IMR-90 (cell line): ENCODE measurements at regions not wholly inside any gene's neighbourhood (a gene's known extent, or its start where the extent isn't known, plus 50 kb on each side); places are given as distances from the start of the nearest gene placed in this dataset.
A peak's percentile ranks its signal among the peaks of the same experiment; 100 is the strongest.

Experiments used
- ATAC-seq: fragments of 200-7000 bp; cut with Tn5 transposase; 2 replicates; pipeline ENCODE4 v1.9.1; 2020; ENCODE audit warnings: low read depth, mild to moderate bottlenecking, moderate library complexity
- BruUV-seq: library from RNA; stranded (reverse); fragments of 400-500 nt; replicated peaks from 2 replicates; lab custom pipeline; 2021; lab: Mats Ljungman, UMichigan
- CTCF ChIA-PET: fragments of 300-600 bp; formaldehyde crosslinking; extraction: SDS; loops from one replicate; lab custom pipeline; 2021; ENCODE audit warnings: antibody characterized with exemption; lab: Yijun Ruan, JAX
- POLR2A ChIA-PET: fragments of 300-600 bp; sonication (Branson Sonifier 250); formaldehyde crosslinking; loops from one replicate; lab custom pipeline; 2022; ENCODE audit warnings: antibody characterized with exemption; ENCODE audit not compliant: unreplicated experiment; lab: Charles Lee
- DNase-seq: peaks from one replicate; pipeline ENCODE4 v3.0.0; 2013
- H2AFZ ChIP-seq: replicated peaks from 2 replicates; pipeline ENCODE3; 2013; ENCODE audit warnings: low read length, mild to moderate bottlenecking; ENCODE audit not compliant: poor library complexity
- H2AK5ac ChIP-seq: 2 replicates; pipeline ENCODE4 v1.6.1; 2013; ENCODE audit warnings: low read depth, low read length, inconsistent platforms
- H2AK9ac ChIP-seq: replicated peaks from 2 replicates; pipeline ENCODE3; 2013; ENCODE audit warnings: mild to moderate bottlenecking, low read depth, low read length, moderate library complexity; ENCODE audit not compliant: poor library complexity
- H2BK120ac ChIP-seq: 2 replicates; pipeline ENCODE4 v1.6.1; 2013; ENCODE audit warnings: low read depth, low read length, inconsistent platforms
- H2BK15ac ChIP-seq: 3 replicates; pipeline ENCODE4 v1.6.1; 2013; ENCODE audit warnings: low read depth, low read length, inconsistent platforms
- H2BK20ac ChIP-seq: 2 replicates; pipeline ENCODE4 v1.6.1; 2013; ENCODE audit warnings: low read depth, mild to moderate bottlenecking, inconsistent platforms, low read length, moderate library complexity
- H2BK5ac ChIP-seq: 2 replicates; pipeline ENCODE4 v1.6.1; 2013; ENCODE audit warnings: mild to moderate bottlenecking, low read depth, low read length, inconsistent platforms; ENCODE audit not compliant: poor library complexity, severe bottlenecking
- H3K14ac ChIP-seq: replicated peaks from 2 replicates; pipeline ENCODE4 v1.6.1; 2013; ENCODE audit warnings: low read depth, low read length, inconsistent platforms
- H3K18ac ChIP-seq: 2 replicates; pipeline ENCODE4 v1.6.1; 2013; ENCODE audit warnings: low read depth, low read length, control low read depth
- H3K23ac ChIP-seq: 2 replicates; pipeline ENCODE4 v1.6.1; 2013; ENCODE audit warnings: low read depth, low read length, inconsistent platforms
- H3K27ac ChIP-seq: 2 replicates; pipeline ENCODE4 v1.5.1; 2013; ENCODE audit warnings: mild to moderate bottlenecking, control low read depth, low read length; ENCODE audit not compliant: insufficient read depth
- H3K27me3 ChIP-seq: 2 replicates; pipeline ENCODE4 v1.6.1; 2013; ENCODE audit warnings: low read length; ENCODE audit not compliant: control insufficient read depth, insufficient read depth
- H3K36me3 ChIP-seq: 2 replicates; pipeline ENCODE4 v1.6.1; 2013; ENCODE audit warnings: low read length, mixed read lengths; ENCODE audit not compliant: control insufficient read depth, insufficient read depth
- H3K4ac ChIP-seq: 2 replicates; pipeline ENCODE4 v1.6.1; 2013; ENCODE audit warnings: low read depth, low read length, inconsistent platforms
- H3K4me1 ChIP-seq: 2 replicates; pipeline ENCODE4 v1.6.1; 2013; ENCODE audit warnings: low read length, mixed read lengths; ENCODE audit not compliant: control insufficient read depth, insufficient read depth
- H3K4me2 ChIP-seq: 2 replicates; pipeline ENCODE4 v1.6.1; 2013; ENCODE audit warnings: low read depth, mild to moderate bottlenecking, control low read depth, low read length, moderate library complexity
- H3K4me3 ChIP-seq: 2 replicates; pipeline ENCODE4 v1.5.1; 2013; ENCODE audit warnings: low read depth, mild to moderate bottlenecking, control low read depth, low read length, moderate library complexity; ENCODE audit not compliant: insufficient read depth
- H3K56ac ChIP-seq: 2 replicates; pipeline ENCODE4 v1.6.1; 2013; ENCODE audit warnings: low read length, inconsistent platforms; ENCODE audit not compliant: insufficient read depth; ENCODE audit errors: extremely low read depth
- H3K79me1 ChIP-seq, 2 experiments: 2 replicates each; pipeline ENCODE4 v1.6.1; 2013; ENCODE audit warnings: low read length in 2 of 2, inconsistent platforms in 1 of 2, low read depth in 1 of 2
- H3K9ac ChIP-seq: 2 replicates; pipeline ENCODE4 v1.6.1; 2013; ENCODE audit warnings: low read depth, low read length, control low read depth
- H3K9me1 ChIP-seq: 2 replicates; pipeline ENCODE4 v1.6.1; 2013; ENCODE audit warnings: low read length, inconsistent platforms; ENCODE audit not compliant: insufficient read depth
- H3K9me3 ChIP-seq: 2 replicates; pipeline ENCODE4 v1.6.1; 2013; ENCODE audit warnings: low read length; ENCODE audit not compliant: control insufficient read depth, insufficient read depth
- H4K20me1 ChIP-seq: 2 replicates; pipeline ENCODE4 v1.6.1; 2013; ENCODE audit warnings: low read length, inconsistent platforms; ENCODE audit not compliant: insufficient read depth
- H4K5ac ChIP-seq: 2 replicates; pipeline ENCODE4 v1.6.1; 2013; ENCODE audit warnings: mild to moderate bottlenecking, low read depth, low read length, control low read depth
- H4K8ac ChIP-seq, 2 experiments: 2 replicates each; pipeline ENCODE4 v1.6.1; 2013; ENCODE audit warnings: low read depth in 2 of 2, low read length in 2 of 2, control low read depth in 1 of 2, inconsistent platforms in 1 of 2
- H4K91ac ChIP-seq: 2 replicates; pipeline ENCODE4 v1.6.1; 2013; ENCODE audit warnings: low read depth, low read length, inconsistent platforms; ENCODE audit not compliant: insufficient read depth
- CEBPB ChIP-seq: IDR thresholded peaks from 2 replicates; pipeline ENCODE4 v1.6.1; 2012; ENCODE audit warnings: low read depth, low read length, improper control_type of control experiment
- RCOR1 ChIP-seq: IDR thresholded peaks from 2 replicates; pipeline ENCODE4 v1.6.1; 2012; ENCODE audit warnings: mild to moderate bottlenecking, low read length, improper control_type of control experiment; ENCODE audit not compliant: insufficient replicate concordance
- WGBS, 2 experiments: methylation state at CpG; one replicate each; pipeline versions ENCODE4 v1.1.5 to v1.1.7; 2013; ENCODE audit warnings: missing lambda C conversion rate in 2 of 2; ENCODE audit not compliant: insufficient read length in 1 of 2; ENCODE audit errors: extremely low coverage in 2 of 2; 5-methylcytosine and 5-hydroxymethylcytosine counted together
- dilution Hi-C: fragments of 300-500 bp; cut with HindIII; formaldehyde crosslinking; loops from one replicate; pipeline ENCODE4 v1.14.3; 2018; ENCODE audit warnings: low sequenced_read_pairs; ENCODE audit not compliant: unreplicated experiment
- in situ Hi-C: fragments of 300-500 bp; cut with MboI; formaldehyde crosslinking; loops from 3 replicates; pipeline ENCODE4 v1.14.3; 2019; ENCODE audit warnings: low sequenced_read_pairs, inconsistent platforms, mixed read lengths
- intact Hi-C: fragments of 100-400 bp; cut with micrococcal nuclease; formaldehyde crosslinking; loops from 2 replicates; pipeline ENCODE4 v1.10.0; 2022

GRCh38 chr1:87478231-87478630 is 149.6 kb downstream of the LMO4 start:
- in situ Hi-C loops (no loop called here), dilution Hi-C loops (no loop called here), intact Hi-C loops (loop anchor here (10.0 kb wide), 1 partner anchor 477 kb away; no protein-coding TSS in a partner anchor)
- H2AFZ ChIP-seq: no peak overlapping the region
- H2BK5ac ChIP-seq: no peak overlapping the region
- no peak overlapping the region for H2BK15ac ChIP-seq
- ChIA-PET CTCF (no interaction called here), POLR2A (no interaction called here)
- H3K36me3 ChIP-seq: no peaks in the 10 kb centered on the region
- no peak overlapping the region for H3K4me3 ChIP-seq
- no peak overlapping the region for H4K8ac ChIP-seq
- no peaks in the 10 kb centered on the region for H3K4me1 ChIP-seq
- H3K14ac ChIP-seq: no peak overlapping the region
- WGBS, 2 experiments: no CpG with 5 or more reads among the region's 3 CpGs
- no peaks in the 10 kb centered on the region for H4K20me1 ChIP-seq
- H3K4ac ChIP-seq: no peak overlapping the region
- TF ChIP-seq CEBPB: no peak
- no peak for TF ChIP-seq RCOR1
- no peak overlapping the region for H3K9ac ChIP-seq
- H3K9me1 ChIP-seq: no peaks in the 10 kb centered on the region
- no peak overlapping the region for H3K56ac ChIP-seq
- H2AK5ac ChIP-seq: no peak overlapping the region
- no peak overlapping the region for H2AK9ac ChIP-seq
- ATAC-seq (peak; percentile 57), DNase-seq (peak; percentile 34)
- no peak overlapping the region for H3K18ac ChIP-seq
- BruUV-seq: no TSS peak
- no peak overlapping the region for H3K4me2 ChIP-seq
- H3K27ac ChIP-seq: no peak overlapping the region
- no peaks in the 10 kb centered on the region for H3K27me3 ChIP-seq
- no peak overlapping the region for H4K5ac ChIP-seq
- H3K79me1 ChIP-seq: no peaks in the 10 kb centered on the region
- no peak overlapping the region for H3K23ac ChIP-seq
- H4K91ac ChIP-seq: no peak overlapping the region
- H2BK120ac ChIP-seq: no peak overlapping the region
- no peak overlapping the region for H2BK20ac ChIP-seq
- no peaks in the 10 kb centered on the region for H3K9me3 ChIP-seq
